ENCODE measurements at regions not wholly inside any gene's neighbourhood (a gene's known extent, or its start where the extent isn't known, plus 50 kb on each side); places are given as distances from the start of the nearest gene placed in this dataset.

DNA sequence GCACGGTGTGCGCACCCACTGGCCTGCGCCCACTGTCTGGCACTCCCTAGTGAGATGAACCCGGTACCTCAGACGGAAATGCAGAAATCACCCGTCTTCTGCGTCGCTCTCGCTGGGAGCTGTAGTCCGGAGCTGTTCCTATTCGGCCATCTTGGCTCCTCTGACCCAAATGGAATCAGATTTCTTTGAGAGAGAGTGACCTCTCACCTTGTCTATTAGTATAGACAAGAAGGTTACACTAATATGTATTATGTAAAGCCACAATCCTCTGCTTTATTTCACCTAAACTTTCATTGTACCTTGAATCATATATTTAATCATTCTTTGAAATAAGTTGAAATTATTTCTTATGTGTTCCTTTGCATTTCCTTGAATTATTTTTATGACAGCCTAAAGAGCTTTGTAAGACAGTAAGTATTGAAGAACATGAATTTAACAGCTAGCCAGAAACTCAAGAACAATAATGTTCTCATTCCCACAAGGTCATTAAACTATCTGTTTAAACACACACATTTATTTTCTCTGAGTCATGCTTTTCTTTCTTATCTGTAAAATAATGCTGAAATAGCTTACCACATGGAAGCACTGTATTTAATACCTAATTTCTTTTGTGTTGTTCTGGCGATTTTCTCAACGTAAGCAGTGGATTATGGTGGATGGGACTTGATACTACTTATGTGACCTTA is 91.8 kb upstream of the DMRTA1 start:
- TF ChIP-seq ZFP36 (IDR thresholded peaks at IDR 0.05; ENCODE audit: borderline replicate concordance, partially characterized antibody) (no peak), CBX2 (IDR thresholded peaks at IDR 0.05; ENCODE audit: borderline replicate concordance, low read depth) (no peak), POLR2A (IDR thresholded peaks at IDR 0.05; ENCODE audit: low read length) (no peak), CEBPB (IDR thresholded peaks at IDR 0.05) (no peak), KDM1A (IDR thresholded peaks at IDR 0.05; ENCODE audit: low read depth) (no peak), PHF8 (IDR thresholded peaks at IDR 0.05; ENCODE audit: borderline replicate concordance, low read depth) (no peak), NFE2L2 (conservative IDR thresholded peaks at IDR 0.05; ENCODE audit: low read length) (no peak), CHD4 (IDR thresholded peaks at IDR 0.05; ENCODE audit: borderline replicate concordance) (no peak), CBX8 (IDR thresholded peaks at IDR 0.05) (no peak)
- TF ChIP-seq, protein P1, sequence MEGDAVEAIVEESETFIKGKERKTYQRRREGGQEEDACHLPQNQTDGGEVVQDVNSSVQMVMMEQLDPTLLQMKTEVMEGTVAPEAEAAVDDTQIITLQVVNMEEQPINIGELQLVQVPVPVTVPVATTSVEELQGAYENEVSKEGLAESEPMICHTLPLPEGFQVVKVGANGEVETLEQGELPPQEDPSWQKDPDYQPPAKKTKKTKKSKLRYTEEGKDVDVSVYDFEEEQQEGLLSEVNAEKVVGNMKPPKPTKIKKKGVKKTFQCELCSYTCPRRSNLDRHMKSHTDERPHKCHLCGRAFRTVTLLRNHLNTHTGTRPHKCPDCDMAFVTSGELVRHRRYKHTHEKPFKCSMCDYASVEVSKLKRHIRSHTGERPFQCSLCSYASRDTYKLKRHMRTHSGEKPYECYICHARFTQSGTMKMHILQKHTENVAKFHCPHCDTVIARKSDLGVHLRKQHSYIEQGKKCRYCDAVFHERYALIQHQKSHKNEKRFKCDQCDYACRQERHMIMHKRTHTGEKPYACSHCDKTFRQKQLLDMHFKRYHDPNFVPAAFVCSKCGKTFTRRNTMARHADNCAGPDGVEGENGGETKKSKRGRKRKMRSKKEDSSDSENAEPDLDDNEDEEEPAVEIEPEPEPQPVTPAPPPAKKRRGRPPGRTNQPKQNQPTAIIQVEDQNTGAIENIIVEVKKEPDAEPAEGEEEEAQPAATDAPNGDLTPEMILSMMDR (IDR thresholded peaks at IDR 0.05), result no peak
- TF ChIP-seq, protein P2, sequence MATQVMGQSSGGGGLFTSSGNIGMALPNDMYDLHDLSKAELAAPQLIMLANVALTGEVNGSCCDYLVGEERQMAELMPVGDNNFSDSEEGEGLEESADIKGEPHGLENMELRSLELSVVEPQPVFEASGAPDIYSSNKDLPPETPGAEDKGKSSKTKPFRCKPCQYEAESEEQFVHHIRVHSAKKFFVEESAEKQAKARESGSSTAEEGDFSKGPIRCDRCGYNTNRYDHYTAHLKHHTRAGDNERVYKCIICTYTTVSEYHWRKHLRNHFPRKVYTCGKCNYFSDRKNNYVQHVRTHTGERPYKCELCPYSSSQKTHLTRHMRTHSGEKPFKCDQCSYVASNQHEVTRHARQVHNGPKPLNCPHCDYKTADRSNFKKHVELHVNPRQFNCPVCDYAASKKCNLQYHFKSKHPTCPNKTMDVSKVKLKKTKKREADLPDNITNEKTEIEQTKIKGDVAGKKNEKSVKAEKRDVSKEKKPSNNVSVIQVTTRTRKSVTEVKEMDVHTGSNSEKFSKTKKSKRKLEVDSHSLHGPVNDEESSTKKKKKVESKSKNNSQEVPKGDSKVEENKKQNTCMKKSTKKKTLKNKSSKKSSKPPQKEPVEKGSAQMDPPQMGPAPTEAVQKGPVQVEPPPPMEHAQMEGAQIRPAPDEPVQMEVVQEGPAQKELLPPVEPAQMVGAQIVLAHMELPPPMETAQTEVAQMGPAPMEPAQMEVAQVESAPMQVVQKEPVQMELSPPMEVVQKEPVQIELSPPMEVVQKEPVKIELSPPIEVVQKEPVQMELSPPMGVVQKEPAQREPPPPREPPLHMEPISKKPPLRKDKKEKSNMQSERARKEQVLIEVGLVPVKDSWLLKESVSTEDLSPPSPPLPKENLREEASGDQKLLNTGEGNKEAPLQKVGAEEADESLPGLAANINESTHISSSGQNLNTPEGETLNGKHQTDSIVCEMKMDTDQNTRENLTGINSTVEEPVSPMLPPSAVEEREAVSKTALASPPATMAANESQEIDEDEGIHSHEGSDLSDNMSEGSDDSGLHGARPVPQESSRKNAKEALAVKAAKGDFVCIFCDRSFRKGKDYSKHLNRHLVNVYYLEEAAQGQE (IDR thresholded peaks at IDR 0.05), result no peak
- TF ChIP-seq, protein P3, sequence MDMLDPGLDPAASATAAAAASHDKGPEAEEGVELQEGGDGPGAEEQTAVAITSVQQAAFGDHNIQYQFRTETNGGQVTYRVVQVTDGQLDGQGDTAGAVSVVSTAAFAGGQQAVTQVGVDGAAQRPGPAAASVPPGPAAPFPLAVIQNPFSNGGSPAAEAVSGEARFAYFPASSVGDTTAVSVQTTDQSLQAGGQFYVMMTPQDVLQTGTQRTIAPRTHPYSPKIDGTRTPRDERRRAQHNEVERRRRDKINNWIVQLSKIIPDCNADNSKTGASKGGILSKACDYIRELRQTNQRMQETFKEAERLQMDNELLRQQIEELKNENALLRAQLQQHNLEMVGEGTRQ (IDR thresholded peaks at IDR 0.05), result no peak

Measured in A549 (cell line).